Lung (tissue), 11 donors: ENCODE measurements at regions not wholly inside any gene's neighbourhood (a gene's known extent, or its start where the extent isn't known, plus 50 kb on each side); places are given as distances from the start of the nearest gene placed in this dataset.

Experiments
- ATAC-seq: fragments of 200-7000 bp; cut with Tn5 transposase; one replicate; pipeline ENCODE4 v1.9.1; 2020; ENCODE audit warnings: moderate number of reproducible peaks; ENCODE audit not compliant: insufficient read depth, low FRiP score
- DNase-seq, 3 donors: peaks; one replicate each; pipeline ENCODE4 v3.0.0-alpha.2; 2013 to 2017
- H3K27ac ChIP-seq, 2 donors: one replicate each; pipeline ENCODE4 v1.5.1; 2013; ENCODE audit warnings: mild to moderate bottlenecking in 2 of 2, moderate library complexity in 2 of 2, control low read depth in 1 of 2, inconsistent platforms in 1 of 2, low read depth in 1 of 2, low read length in 1 of 2
- H3K27me3 ChIP-seq, 3 donors: one replicate each; pipeline ENCODE4 v1.5.1; 2013; ENCODE audit warnings: low read length in 2 of 3; ENCODE audit not compliant: control insufficient read depth in 3 of 3, insufficient read depth in 3 of 3
- H3K36me3 ChIP-seq, 4 donors: one replicate each; pipeline ENCODE4 v1.5.1; 2013; ENCODE audit warnings: low read length in 4 of 4, mild to moderate bottlenecking in 1 of 4, moderate library complexity in 1 of 4; ENCODE audit not compliant: control insufficient read depth in 4 of 4, insufficient read depth in 4 of 4
- H3K4me1 ChIP-seq, 5 donors: one replicate each; pipeline ENCODE4 v1.5.1; 2013; ENCODE audit warnings: low read length in 5 of 5, mild to moderate bottlenecking in 2 of 5, moderate library complexity in 1 of 5; ENCODE audit not compliant: control insufficient read depth in 5 of 5, insufficient read depth in 5 of 5
- H3K4me3 ChIP-seq: one replicate; pipeline ENCODE4 v1.5.1; 2013; ENCODE audit warnings: mild to moderate bottlenecking, control low read depth, moderate library complexity
- H3K9ac ChIP-seq, 2 donors: one replicate each; pipeline ENCODE4 v1.5.1; 2013; ENCODE audit warnings: low read length in 2 of 2, control low read depth in 1 of 2; ENCODE audit not compliant: insufficient read depth in 1 of 2
- H3K9me3 ChIP-seq, 4 donors: one replicate each; pipeline ENCODE4 v1.5.1; 2013; ENCODE audit warnings: low read length in 3 of 4, mild to moderate bottlenecking in 1 of 4, moderate library complexity in 1 of 4; ENCODE audit not compliant: control insufficient read depth in 4 of 4, insufficient read depth in 3 of 4
- WGBS, 2 donors: extraction: QIAGEN DNeasy Blood & Tissue Kit; methylation state at CpG; one replicate each; pipeline ENCODE4 v1.1.7; 2013; 5-methylcytosine and 5-hydroxymethylcytosine counted together
- TF ChIP-seq, protein P1 (sequence below): IDR thresholded peaks from 2 replicates; pipeline ENCODE4 v1.5.1; 2012; ENCODE audit warnings: mild to moderate bottlenecking; ENCODE audit errors: control extremely low read depth, extremely low read depth
- donor health status: control.
- donor health status: control.
- donor health status: Bipolar disorder and iron deficiency.
- donor health status: healthy.
- donor health status: DM: yes; HTN: yes; CAD: no.

DNA sequence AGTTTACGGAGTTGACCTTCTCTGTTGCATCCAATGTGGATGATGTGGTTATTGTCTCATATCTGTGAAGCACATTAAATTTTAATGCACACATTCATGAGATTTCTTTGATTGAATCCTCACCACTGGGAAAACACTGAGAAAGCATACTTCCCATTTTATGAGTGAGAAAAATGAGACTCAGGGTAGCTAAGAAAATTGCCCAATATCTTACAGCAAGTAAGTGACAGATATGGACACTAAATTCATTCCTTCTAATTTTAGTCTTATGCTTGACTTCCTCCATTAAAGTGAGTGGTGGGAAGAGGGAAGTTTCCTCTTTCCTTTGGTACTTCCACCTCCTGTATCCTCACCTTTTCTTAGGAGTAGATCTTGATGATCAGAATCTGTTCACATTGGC is 504.8 kb upstream of the BOD1L1 start:
- 96% methylated on average over 1 of the region's 1 CpG for WGBS, 2 donors
- ATAC-seq (no peak), DNase-seq (no peak)
- TF ChIP-seq, protein P1, sequence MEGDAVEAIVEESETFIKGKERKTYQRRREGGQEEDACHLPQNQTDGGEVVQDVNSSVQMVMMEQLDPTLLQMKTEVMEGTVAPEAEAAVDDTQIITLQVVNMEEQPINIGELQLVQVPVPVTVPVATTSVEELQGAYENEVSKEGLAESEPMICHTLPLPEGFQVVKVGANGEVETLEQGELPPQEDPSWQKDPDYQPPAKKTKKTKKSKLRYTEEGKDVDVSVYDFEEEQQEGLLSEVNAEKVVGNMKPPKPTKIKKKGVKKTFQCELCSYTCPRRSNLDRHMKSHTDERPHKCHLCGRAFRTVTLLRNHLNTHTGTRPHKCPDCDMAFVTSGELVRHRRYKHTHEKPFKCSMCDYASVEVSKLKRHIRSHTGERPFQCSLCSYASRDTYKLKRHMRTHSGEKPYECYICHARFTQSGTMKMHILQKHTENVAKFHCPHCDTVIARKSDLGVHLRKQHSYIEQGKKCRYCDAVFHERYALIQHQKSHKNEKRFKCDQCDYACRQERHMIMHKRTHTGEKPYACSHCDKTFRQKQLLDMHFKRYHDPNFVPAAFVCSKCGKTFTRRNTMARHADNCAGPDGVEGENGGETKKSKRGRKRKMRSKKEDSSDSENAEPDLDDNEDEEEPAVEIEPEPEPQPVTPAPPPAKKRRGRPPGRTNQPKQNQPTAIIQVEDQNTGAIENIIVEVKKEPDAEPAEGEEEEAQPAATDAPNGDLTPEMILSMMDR, result no peak
- no peak overlapping the region for H3K27ac ChIP-seq
- H3K9ac ChIP-seq, result no peak overlapping the region
- no peak overlapping the region for H3K4me3 ChIP-seq
- no peaks in the 10 kb centered on the region for H3K36me3 ChIP-seq
- no peaks in the 10 kb centered on the region for H3K9me3 ChIP-seq
- H3K27me3 ChIP-seq, result no peaks in the 10 kb centered on the region
- H3K4me1 ChIP-seq, result peaks cover 0 to 11% (median 0%) of the 10 kb centered on the region in 5 donors

GRCh38 chr4:14138106-14138505 is 510.6 kb upstream of the BOD1L1 start:
- H3K4me3 ChIP-seq, result no peak overlapping the region
- H3K36me3 ChIP-seq, result no peaks in the 10 kb centered on the region
- no peak overlapping the region for H3K9ac ChIP-seq
- peaks cover 0 to 4% (median 1%) of the 10 kb centered on the region in 4 donors for H3K9me3 ChIP-seq
- H3K4me1 ChIP-seq, result peaks cover 0 to 4% (median 0%) of the 10 kb centered on the region in 5 donors
- no peak overlapping the region for H3K27ac ChIP-seq
- DNase-seq (no peak), ATAC-seq (no peak)
- TF ChIP-seq, protein P1, result no peak
- H3K27me3 ChIP-seq, result no peaks in the 10 kb centered on the region

DNA sequence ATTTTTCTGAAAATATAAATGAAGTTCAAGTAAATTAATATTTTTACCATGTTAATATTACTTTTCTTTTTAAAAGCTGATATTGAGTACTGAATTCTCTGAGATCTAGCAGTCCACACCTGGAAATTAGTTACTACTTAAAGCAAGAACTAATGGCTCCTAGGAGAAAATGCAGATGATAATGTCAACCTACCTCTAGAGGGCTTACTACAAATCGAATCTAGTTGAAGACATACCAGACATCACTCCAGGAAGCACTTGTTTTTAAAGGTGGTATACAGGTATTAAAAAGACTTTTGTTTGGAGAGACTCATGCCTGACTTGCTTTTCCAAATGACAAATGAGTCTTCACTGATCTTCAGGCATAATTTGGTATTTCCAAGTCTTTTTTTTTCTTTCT is 516.4 kb upstream of the BOD1L1 start:
- ATAC-seq (no peak), DNase-seq (no peak)
- Histone ChIP-seq H3K9me3 (peaks cover 0 to 4% (median 1%) of the 10 kb centered on the region in 4 donors), H3K4me3 (no peak overlapping the region), H3K4me1 (peaks cover 0 to 8% (median 0%) of the 10 kb centered on the region in 5 donors), H3K27ac (no peak overlapping the region), H3K9ac (no peak overlapping the region), H3K36me3 (no peaks in the 10 kb centered on the region), H3K27me3 (no peaks in the 10 kb centered on the region)
- TF ChIP-seq, protein P1, result no peak
- 34 to 56% methylated on average over 1 of the region's 1 CpG for WGBS, 2 donors

- H3K27me3 ChIP-seq, result no peaks in the 10 kb centered on the region
- ATAC-seq, result no peak
- H3K4me3 ChIP-seq, result no peak overlapping the region
- H3K9me3 ChIP-seq, result no peaks in the 10 kb centered on the region
- H3K9ac ChIP-seq, result no peak overlapping the region
- no peaks in the 10 kb centered on the region for H3K36me3 ChIP-seq
- H3K27ac ChIP-seq, result no peak overlapping the region
- DNase-seq, result peak; percentile 82 to 98 (median 98)
- WGBS, 2 donors, result 55 to 70% methylated on average over 6 of the region's 6 CpGs
- TF ChIP-seq, protein P1, result no peak
- peaks cover 0 to 25% (median 0%) of the 10 kb centered on the region in 5 donors for H3K4me1 ChIP-seq
Observed at GRCh38 chr4:14149176-14150053, 521.9 kb upstream of the BOD1L1 start.
